HG03159 (cell line): ENCODE measurements at regions not wholly inside any gene's neighbourhood (a gene's known extent, or its start where the extent isn't known, plus 50 kb on each side); places are given as distances from the start of the nearest gene placed in this dataset.

Experiments
- ATAC-seq: cut with Tn5 transposase; IDR thresholded peaks from one replicate; pipeline ENCODE4 v1.9.1; 2021; ENCODE audit warnings: mild to moderate bottlenecking, moderate library complexity; ENCODE audit not compliant: unreplicated experiment

DNA sequence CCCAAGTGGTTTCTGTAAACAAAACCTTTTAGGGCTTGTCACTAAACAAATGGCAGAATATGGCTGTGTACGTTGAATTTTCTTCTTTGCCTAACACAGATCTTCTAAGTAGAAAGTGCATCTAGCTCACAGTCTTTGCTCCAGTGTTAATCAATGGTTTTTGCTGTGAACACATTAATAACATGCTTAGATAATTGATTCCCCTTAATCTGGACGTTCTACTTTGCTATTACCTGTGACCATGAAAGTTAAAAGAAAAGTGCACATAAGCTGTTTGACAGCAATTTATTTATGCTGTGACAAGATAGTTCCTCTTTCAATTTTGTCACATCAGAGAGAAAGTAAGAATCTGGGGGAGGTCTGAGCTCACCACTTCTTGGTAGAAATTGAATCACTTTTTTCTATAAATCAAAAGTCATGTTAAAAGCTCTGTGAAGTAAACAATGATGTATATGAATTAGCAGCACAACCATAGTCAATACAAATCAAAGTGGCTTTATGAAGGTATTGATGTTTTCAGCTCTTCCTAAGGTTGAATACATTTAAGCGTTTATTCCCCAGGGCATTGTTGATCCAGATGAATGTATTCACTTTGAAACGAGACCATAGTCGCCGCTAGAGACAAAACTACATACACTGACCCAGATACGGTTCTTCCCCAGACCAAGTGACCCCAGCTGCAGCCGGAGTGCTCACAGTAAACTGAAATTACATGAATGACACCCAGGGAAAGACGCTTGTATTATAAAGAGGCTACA is 174.6 kb upstream of the ZNF608 start:
- ATAC-seq: peak; percentile 90

GRCh38 chr5:124921694-124922093 is 175.3 kb upstream of the ZNF608 start:
- ATAC-seq: peak; percentile 16

- no peak for ATAC-seq
Measured at GRCh38 chr5:124922255-124922975, 176.0 kb upstream of the ZNF608 start.

- ATAC-seq: no peak
Measured at GRCh38 chr5:124923131-124923530, 176.7 kb upstream of the ZNF608 start.

GRCh38 chr5:124924729-124925128 is 178.3 kb upstream of the ZNF608 start:
- no peak for ATAC-seq

- ATAC-seq: no peak
Measured at GRCh38 chr5:124927735-124928134, 181.3 kb upstream of the ZNF608 start.

DNA sequence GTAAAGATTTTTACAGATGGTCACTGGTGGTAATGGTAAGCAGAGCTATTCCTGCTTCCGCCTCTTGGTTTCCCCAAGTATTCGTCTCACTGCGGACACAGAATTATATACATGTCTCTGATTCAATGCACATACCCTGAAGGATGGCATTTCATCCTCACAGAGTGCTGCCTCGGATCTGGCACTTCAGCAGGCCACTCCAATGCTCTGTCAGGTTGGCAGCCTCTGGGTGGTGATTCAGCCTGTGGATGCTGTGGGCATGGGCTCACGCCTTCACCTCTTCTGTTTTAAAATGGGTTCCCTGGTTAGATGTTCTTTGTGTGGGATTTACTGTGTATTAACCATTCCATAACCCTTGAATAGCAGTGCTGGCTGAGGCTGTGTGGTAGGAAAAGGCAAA is 182.6 kb upstream of the ZNF608 start:
- ATAC-seq: no peak

- ATAC-seq: no peak
Measured at GRCh38 chr5:124932791-124933600, 186.6 kb upstream of the ZNF608 start.

DNA sequence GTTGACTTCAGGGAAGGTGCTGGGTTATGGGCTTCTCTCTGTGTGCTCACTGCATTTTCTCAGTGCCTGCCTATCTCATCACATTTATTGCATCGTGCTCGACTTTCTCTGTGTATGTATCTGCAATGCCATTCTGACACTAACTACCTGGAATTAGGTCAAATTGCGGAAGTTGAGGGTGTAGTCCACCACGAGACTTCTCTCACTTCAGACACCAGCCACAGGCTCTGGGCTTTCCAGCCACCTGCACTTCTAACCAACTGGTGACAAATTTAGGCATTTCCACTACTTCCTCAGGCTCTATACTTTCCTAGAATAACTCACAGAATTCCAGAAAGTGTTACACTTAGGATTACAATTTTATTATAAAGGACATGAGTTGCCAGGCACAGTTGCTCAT is 188.6 kb upstream of the ZNF608 start:
- ATAC-seq: peak; percentile 88

DNA sequence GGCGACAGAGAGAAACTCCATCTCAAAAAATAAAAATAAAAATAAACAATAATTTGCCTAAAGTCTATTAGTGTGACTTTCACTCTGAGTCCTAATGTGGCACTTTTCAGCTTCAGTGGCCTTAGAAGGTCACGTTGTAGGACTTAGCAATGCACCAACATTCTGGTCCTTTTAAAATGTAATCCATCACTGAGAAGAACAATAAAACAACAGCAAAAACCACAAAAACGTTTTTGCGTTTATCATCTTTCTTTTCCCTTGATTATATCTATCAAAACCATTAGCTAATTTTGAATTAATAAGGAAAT is 190.1 kb upstream of the ZNF608 start:
- peak; percentile 40 for ATAC-seq

GRCh38 chr5:124941051-124942049 is 194.9 kb upstream of the ZNF608 start:
- ATAC-seq: no peak

GRCh38 chr5:124948062-124948753 is 201.8 kb upstream of the ZNF608 start:
- no peak for ATAC-seq

DNA sequence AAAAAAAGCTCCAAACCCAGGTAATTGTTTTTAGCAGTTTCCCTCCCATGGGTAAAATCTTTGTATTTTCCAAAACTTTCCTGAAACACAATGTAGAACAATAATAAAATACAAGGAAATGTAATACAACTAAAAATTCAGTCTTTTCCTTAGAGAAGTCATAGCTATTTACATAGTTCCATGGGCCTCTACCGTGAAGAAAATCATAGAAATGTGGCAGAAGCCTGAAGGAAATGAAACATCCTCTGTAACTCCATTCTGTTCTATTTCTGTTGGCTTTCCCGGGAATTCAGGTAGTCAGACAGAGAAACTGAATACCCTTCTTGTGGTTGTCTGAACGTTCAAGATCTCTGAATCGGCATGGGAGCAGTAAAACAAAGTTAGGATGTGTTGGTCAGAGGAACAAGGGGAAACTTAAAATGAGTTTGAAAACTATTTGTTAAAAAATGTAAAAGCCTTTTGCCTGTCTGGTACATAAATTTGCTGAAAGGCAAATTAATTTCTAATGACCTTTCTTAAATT is 202.4 kb upstream of the ZNF608 start:
- no peak for ATAC-seq

GRCh38 chr5:124949862-124950261 is 203.4 kb upstream of the ZNF608 start:
- ATAC-seq: no peak

GRCh38 chr5:124951105-124951504 is 204.7 kb upstream of the ZNF608 start:
- no peak for ATAC-seq

- ATAC-seq: peak; percentile 64
Measured at GRCh38 chr5:124951661-124952060, 205.2 kb upstream of the ZNF608 start.

- ATAC-seq: peak; percentile 96
Measured at GRCh38 chr5:124952079-124952478, 205.6 kb upstream of the ZNF608 start.

DNA sequence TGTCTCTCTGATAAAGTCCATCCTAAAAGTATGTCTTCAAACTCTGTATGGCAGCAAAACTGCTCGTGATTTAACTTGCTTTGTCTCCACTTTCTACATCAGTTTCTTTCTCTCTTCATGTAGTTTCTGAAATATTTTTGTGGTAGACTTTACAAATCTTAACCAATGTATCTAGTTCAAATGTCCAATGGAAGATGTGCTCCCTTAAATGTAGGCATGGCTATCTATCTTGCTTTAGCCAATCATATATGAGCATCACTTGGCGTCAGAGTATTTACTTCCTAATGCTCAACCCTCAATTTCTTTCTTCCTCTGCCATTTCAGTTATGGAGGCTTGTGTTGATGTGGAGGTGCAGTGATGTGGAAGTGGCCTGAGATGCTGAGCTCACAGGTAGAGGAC is 206.1 kb upstream of the ZNF608 start:
- peak; percentile 49 for ATAC-seq

- ATAC-seq: no peak
Measured at GRCh38 chr5:124954784-124955183, 208.3 kb upstream of the ZNF608 start.
